GM23338 (cell line): ENCODE measurements at regions not wholly inside any gene's neighbourhood (a gene's known extent, or its start where the extent isn't known, plus 50 kb on each side); places are given as distances from the start of the nearest gene placed in this dataset.

Source experiments
- EZH2 ChIP-seq: fragments of 200-600 bp; sonication (generic); IDR thresholded peaks from one replicate; pipeline ENCODE4 v1.8.0; 2017; ENCODE audit warnings: antibody characterized with exemption, mild to moderate bottlenecking, low read depth; ENCODE audit not compliant: unreplicated experiment
- TF ChIP-seq, protein P1 (sequence below), 2 experiments: fragments of 200-600 bp in 1 of 2; sonication (generic) in 1 of 2; conservative IDR thresholded peaks; 2 replicates each; pipeline versions ENCODE4 v1.5.1 to v1.6.1; 2016 to 2017; ENCODE audit warnings: antibody characterized with exemption in 2 of 2, low read depth in 2 of 2, mild to moderate bottlenecking in 2 of 2, moderate library complexity in 1 of 2

DNA sequence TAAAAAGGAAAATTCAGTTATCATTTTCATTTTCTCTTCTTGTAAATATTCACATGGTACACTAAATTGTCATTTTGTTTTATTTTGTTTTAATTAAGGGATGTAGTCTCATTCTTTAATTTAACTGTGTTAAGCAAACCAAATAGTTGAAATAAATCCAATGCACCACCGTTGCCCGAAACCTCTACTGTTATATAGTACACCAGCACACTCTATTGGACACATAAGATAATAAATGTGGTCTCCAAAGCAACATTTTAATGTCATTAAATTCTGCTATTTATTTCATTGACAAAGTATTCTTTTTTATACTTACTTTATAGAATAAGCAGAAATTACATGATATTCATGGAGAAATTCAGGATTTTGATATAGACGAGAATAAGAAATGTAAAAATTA is 156.4 kb upstream of the FREM2 start:
- TF ChIP-seq, protein P1, sequence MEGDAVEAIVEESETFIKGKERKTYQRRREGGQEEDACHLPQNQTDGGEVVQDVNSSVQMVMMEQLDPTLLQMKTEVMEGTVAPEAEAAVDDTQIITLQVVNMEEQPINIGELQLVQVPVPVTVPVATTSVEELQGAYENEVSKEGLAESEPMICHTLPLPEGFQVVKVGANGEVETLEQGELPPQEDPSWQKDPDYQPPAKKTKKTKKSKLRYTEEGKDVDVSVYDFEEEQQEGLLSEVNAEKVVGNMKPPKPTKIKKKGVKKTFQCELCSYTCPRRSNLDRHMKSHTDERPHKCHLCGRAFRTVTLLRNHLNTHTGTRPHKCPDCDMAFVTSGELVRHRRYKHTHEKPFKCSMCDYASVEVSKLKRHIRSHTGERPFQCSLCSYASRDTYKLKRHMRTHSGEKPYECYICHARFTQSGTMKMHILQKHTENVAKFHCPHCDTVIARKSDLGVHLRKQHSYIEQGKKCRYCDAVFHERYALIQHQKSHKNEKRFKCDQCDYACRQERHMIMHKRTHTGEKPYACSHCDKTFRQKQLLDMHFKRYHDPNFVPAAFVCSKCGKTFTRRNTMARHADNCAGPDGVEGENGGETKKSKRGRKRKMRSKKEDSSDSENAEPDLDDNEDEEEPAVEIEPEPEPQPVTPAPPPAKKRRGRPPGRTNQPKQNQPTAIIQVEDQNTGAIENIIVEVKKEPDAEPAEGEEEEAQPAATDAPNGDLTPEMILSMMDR (conservative IDR thresholded peaks at IDR 0.05; ENCODE audit: low read depth in 2 of 2) = peak; percentile 44 to 53
- TF ChIP-seq EZH2 = no peak
